ENCODE measurements at regions not wholly inside any gene's neighbourhood (a gene's known extent, or its start where the extent isn't known, plus 50 kb on each side); places are given as distances from the start of the nearest gene placed in this dataset.

GRCh38 chr12:124713436-124714082 lies 146.1 kb upstream of the NCOR2 start:
- no peaks in the 10 kb centered on the region for H3K9me3 Mint-ChIP-seq
- intact Hi-C loops (cut with micrococcal nuclease): loop anchor here (1.0 to 5.0 kb wide), 12 partner anchors 14 to 322 kb away; partner anchors contain the start of gene UBC
- peak overlapping the region; percentile 52 for H3K4me3 Mint-ChIP-seq
- ChIA-PET CTCF (no interaction called here), POLR2A (no interaction called here)
- H3K36me3 Mint-ChIP-seq (ENCODE audit: low read depth): no peaks in the 10 kb centered on the region
- TF ChIP-seq, protein P1, sequence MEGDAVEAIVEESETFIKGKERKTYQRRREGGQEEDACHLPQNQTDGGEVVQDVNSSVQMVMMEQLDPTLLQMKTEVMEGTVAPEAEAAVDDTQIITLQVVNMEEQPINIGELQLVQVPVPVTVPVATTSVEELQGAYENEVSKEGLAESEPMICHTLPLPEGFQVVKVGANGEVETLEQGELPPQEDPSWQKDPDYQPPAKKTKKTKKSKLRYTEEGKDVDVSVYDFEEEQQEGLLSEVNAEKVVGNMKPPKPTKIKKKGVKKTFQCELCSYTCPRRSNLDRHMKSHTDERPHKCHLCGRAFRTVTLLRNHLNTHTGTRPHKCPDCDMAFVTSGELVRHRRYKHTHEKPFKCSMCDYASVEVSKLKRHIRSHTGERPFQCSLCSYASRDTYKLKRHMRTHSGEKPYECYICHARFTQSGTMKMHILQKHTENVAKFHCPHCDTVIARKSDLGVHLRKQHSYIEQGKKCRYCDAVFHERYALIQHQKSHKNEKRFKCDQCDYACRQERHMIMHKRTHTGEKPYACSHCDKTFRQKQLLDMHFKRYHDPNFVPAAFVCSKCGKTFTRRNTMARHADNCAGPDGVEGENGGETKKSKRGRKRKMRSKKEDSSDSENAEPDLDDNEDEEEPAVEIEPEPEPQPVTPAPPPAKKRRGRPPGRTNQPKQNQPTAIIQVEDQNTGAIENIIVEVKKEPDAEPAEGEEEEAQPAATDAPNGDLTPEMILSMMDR (IDR thresholded peaks at IDR 0.05): no peak
- ATAC-seq (ENCODE audit: low read depth) (peak; percentile 90), DNase-seq (peak; percentile 46)
- peak overlapping the region; percentile 77 for H3K27ac Mint-ChIP-seq
- peaks cover 19% of the 10 kb centered on the region for H3K4me1 Mint-ChIP-seq
- H3K27me3 Mint-ChIP-seq: no peaks in the 10 kb centered on the region

DNA sequence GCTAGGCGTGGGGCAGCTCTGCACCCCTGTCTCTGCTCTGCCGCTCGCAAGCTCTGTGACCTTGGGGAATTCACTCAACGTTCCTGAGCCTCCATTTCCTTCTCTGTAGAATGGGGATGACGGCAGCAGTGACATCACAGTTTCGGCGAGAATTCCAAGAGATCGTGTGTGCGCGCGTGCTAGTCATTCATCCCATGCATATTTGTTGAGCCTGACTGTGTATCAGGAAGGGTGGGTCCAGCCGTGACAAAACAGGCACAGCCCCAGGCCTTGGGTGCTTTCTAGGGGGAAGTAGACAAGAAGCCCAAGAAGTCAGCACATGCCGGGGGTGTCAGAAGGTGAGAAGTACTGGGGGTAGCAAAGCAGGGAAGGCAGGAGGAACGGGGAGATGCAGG lies 145.6 kb upstream of the NCOR2 start:
- Mint-ChIP-seq H3K27me3 (no peaks in the 10 kb centered on the region), H3K27ac (peak overlapping the region; percentile 77), H3K36me3 (ENCODE audit: low read depth) (no peaks in the 10 kb centered on the region), H3K4me1 (peaks cover 19% of the 10 kb centered on the region), H3K9me3 (no peaks in the 10 kb centered on the region), H3K4me3 (peak overlapping the region; percentile 52)
- ChIA-PET POLR2A (no interaction called here), CTCF (no interaction called here)
- intact Hi-C loops (cut with micrococcal nuclease): loop anchor here (1.0 to 5.0 kb wide), 12 partner anchors 14 to 322 kb away; partner anchors contain the start of gene UBC
- ATAC-seq (ENCODE audit: low read depth) (peak; percentile 59), DNase-seq (no peak)
- TF ChIP-seq, protein P1 (IDR thresholded peaks at IDR 0.05): no peak

DNA sequence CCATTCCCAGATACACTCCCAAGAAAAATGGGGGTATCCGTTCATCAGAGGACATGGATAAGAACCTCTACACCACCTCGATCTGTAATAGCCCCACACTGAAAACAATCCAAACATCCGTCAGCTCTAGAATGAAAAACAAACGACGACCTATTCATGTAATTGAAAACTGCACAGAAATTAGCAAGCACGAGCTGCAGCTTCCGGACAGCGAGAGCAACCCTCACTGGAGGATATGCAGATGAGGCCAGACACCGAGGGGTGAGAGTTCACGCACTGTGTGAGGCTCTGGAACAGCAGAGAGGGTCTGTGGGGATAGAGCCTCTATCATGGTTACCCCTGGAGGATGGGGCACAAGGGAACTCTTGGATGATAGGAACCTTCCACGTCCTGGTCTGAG lies 143.9 kb upstream of the NCOR2 start:
- CTCF ChIA-PET: interaction anchor here (0.6 kb wide), 1 partner anchor 554 kb away, joined by 3 read pairs; no protein-coding TSS in a partner anchor
- H3K36me3 Mint-ChIP-seq (ENCODE audit: low read depth): no peaks in the 10 kb centered on the region
- no peak overlapping the region for H3K27ac Mint-ChIP-seq
- DNase-seq: no peak
- no peaks in the 10 kb centered on the region for H3K9me3 Mint-ChIP-seq
- TF ChIP-seq, protein P1 (IDR thresholded peaks at IDR 0.05): no peak
- intact Hi-C loops (cut with micrococcal nuclease): loop anchor here (5.0 kb wide), 2 partner anchors 164 to 201 kb away; partner anchors contain the start of gene UBC
- H3K27me3 Mint-ChIP-seq: no peaks in the 10 kb centered on the region
- H3K4me1 Mint-ChIP-seq: peaks cover 19% of the 10 kb centered on the region
- POLR2A ChIA-PET: no interaction called here
- no peak overlapping the region for H3K4me3 Mint-ChIP-seq
- no peak for ATAC-seq (ENCODE audit: low read depth)

- TF ChIP-seq, protein P1 (IDR thresholded peaks at IDR 0.05): no peak
- ATAC-seq (ENCODE audit: low read depth) (no peak), DNase-seq (no peak)
- H3K4me3 Mint-ChIP-seq: no peak overlapping the region
- no peaks in the 10 kb centered on the region for H3K36me3 Mint-ChIP-seq (ENCODE audit: low read depth)
- H3K9me3 Mint-ChIP-seq: no peaks in the 10 kb centered on the region
- ChIA-PET CTCF (no interaction called here), POLR2A (interaction anchor here (0.5 to 0.6 kb wide), 2 partner anchors 205 to 334 kb away, joined by 3 to 4 read pairs; no protein-coding TSS in a partner anchor)
- no peak overlapping the region for H3K27ac Mint-ChIP-seq
- peaks cover 19% of the 10 kb centered on the region for H3K4me1 Mint-ChIP-seq
- no peaks in the 10 kb centered on the region for H3K27me3 Mint-ChIP-seq
- intact Hi-C loops (cut with micrococcal nuclease): loop anchor here (5.0 kb wide), 2 partner anchors 163 to 202 kb away; partner anchors contain the start of gene UBC
Measured at GRCh38 chr12:124709722-124710687, 142.6 kb upstream of the NCOR2 start.

DNA sequence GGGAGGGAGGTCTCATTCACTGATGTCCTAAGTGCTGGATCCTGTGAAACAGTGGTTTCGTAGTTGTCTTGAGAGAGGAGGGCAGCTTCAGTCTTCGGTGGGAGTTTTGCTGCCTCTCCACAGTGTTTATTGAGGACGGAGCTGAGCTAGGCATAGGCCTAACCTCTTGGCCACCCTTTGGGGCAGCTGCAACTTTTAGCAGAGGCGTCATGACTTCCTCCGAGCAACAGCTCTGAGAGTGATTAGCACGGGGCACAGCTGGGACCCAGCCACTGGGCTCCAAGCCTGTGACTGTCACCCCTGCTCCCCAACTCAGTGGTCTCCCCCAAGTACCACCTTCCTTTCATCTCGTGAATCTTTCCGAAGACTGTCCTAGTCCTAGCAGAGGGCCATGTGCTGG lies 139.9 kb upstream of the NCOR2 start:
- Mint-ChIP-seq H3K36me3 (ENCODE audit: low read depth) (no peaks in the 10 kb centered on the region), H3K27ac (no peak overlapping the region), H3K4me1 (no peaks in the 10 kb centered on the region), H3K9me3 (peaks cover 3% of the 10 kb centered on the region), H3K27me3 (no peaks in the 10 kb centered on the region), H3K4me3 (no peak overlapping the region)
- DNase-seq (no peak), ATAC-seq (ENCODE audit: low read depth) (no peak)
- POLR2A ChIA-PET: interaction anchor here (0.6 kb wide), 1 partner anchor 152 kb away, joined by 3 read pairs; no protein-coding TSS in a partner anchor
- intact Hi-C loops (cut with micrococcal nuclease): no loop called here
- TF ChIP-seq, protein P1 (IDR thresholded peaks at IDR 0.05): no peak
- CTCF ChIA-PET: no interaction called here

Measured in activated B cell treated with CpG ODN at 0.5 μM for 24 hours (primary cell).